Superior temporal gyrus (tissue), 1 donor: ENCODE measurements at regions not wholly inside any gene's neighbourhood (a gene's known extent, or its start where the extent isn't known, plus 50 kb on each side); places are given as distances from the start of the nearest gene placed in this dataset.

Source experiments
- DNase-seq: peaks from one replicate; pipeline ENCODE4 v3.0.0-alpha.2; 2016; ENCODE audit errors: extremely low spot score

DNA sequence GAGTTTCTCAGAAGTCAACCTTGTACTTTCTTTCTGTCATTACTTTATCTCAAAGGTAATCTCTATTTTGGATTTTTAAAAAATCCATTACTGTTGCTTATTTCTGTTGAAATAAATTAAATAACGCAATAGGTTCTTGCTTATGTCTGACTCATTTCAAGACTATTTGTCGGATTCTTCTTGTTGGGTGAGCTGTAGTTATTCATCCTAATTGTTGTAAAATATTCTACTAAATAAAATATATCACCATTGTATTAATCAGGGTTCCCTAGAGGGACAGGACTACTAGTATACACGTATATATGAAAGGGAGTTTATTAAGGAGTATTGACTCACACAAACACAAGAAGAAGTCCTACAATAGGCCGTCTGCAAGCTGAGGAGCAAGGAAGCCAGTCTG is 403.9 kb upstream of the CYRIA start:
- no peak for DNase-seq

DNA sequence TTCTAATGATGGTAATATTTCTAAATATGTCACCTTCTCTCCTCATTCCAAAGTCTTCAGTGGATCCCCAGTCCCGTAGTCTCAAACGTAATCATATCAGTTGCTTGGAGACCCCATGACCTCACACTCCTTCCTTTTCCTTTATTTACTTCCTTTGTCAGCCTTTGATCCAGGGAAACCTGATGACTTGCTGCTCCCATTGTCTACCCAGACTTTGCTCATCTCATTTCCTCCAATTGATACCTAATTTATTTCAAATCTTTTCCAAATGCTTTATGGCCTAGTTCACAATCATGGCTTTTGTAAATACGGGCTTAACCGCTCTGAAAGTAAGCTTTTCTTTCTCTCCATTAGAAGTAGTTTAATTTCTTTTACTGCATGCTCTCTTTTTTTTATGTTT is 402.4 kb upstream of the CYRIA start:
- no peak for DNase-seq

DNA sequence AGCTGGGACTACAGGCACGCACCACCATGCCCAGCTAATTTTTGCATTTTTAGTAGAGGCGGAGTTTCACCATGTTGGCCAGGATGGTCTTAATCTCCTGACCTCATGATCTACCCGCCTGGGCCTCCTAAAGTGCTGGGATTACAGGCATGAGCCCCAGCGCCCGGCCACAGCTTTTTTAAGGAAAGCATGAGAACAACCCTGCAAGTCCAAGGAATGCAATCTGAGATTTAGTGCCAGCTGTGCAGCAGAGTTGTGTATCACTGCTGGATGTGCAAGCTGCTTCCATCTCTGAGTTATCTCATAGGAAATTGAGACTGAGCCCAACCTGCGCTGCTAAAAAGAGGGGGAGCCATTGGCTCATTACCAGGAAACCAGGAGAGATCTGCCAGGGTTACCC is 399.9 kb upstream of the CYRIA start:
- no peak for DNase-seq

DNA sequence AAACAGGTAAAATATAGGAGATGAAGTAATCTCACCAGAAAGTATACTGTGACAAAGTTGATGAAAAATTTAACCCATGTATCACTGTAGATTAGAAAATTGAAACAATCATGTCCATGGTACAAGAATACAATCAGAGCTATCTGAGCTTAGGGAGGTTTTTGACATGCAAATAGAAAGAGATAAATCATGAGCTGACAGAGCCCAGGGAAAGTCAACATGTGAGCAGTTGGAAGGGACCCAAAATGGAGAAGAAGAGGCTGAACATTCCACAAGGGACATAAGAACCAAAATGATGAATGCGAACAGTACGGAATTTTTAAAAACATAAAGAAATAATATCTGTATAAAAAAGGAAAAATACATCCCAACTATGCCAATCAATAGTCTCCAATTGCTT is 395.4 kb upstream of the CYRIA start:
- DNase-seq: no peak

DNA sequence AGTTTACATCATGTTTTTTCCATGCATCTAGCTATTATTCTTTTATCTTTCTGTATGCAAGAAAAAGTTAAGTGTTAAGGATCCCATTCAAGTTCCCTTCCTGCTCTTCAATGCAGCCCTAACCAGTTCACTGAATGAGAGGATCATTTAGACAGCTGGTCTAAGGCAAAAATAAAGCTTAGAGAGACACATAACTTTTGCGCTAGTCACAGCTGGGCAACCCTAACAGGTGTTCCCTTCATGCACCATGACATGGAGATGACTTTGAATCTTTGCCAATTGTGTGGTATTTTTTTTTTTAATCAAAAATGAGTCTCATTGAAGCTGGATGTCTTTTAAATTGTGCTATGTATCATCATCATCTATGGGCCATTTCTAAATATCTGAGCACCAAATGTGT is 393.8 kb upstream of the CYRIA start:
- no peak for DNase-seq

DNA sequence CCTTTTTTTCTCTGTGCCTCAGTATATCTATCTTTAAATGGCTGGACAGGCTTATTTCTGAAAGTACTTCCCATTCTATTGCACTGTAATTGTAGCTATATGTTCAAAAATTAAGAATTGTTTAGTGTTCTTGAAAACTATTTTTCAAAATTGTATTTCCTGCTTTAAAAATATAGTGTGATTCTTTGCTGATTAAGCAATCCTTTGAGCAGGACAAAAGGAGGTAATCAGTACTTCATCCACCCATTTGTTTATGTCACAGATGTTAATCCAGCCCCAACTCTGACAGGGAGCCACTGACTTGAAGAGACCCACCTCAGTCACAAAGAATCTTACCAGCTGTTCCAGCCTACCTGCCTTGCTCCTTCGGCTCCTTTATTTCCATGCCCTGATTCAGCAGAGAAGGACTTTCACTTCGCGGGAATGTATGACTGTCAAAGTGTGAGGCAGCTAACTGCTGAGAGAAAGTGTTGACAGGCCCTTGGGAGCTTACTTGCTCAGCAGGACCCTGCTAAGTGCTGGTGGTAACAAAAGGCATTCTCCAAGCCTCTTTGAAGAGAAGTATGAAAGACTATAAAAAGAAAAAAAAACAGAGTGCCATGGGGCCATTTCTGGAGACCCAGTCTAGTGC is 393.3 kb upstream of the CYRIA start:
- no peak for DNase-seq

DNA sequence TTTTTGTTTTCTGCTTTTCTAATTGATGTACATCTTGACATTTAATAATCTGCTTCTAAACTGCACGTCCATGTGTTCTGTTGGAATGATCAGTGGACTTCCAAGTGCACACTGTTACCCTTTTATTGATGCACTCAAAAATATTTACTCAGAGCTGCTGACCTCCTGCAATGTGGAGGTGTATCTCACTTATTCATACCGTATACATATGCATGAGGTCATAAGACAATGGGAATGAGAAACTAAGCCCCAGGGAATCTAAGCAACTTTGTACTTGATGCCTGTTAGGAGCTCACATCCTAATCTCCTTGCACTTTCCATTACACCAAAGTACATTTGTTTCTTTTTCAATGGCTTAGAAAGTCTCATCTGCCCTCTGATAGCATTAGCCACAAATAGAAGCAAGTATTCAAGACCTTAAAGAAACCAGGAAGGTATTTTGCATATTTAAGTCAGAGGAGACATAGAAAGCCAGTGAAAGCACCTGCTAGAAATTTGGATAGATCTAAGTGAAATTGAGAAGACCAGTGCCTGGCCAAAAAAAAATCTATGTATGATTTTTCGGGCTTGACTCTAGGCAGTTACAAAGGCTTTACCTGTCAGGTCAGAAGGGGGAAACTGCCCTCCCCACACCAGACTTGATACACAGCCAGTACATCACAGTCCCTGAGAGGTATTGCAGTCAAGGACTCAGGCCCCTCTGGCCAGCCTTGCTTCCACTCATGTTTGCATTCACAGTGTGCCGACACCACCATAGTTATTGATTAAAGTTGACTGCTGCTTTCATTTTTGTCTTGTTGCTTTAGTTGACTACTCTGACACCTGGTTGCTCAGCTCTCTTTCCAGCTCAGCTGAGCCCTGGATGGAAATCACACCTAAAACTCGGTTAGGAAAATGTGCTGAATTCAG is 391.7 kb upstream of the CYRIA start:
- DNase-seq: no peak

DNA sequence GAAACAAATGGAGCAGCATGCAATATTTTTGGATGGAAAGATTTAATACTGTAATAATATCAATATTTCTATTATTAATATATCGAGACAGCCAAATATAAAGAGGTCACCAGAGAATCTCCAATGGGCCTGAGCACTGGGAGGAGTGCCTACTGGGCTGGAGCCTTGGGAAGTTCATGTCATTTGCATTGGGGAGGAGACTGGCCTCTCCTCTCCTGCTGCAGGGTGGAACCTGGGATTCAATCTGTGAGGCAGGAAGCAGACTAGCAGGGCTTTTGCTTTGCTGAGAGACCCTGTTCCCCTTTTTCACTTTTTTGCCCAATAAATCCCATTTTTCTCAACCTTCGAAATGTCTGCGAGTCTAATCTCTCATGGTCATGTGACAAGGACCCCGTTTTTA is 390.6 kb upstream of the CYRIA start:
- no peak for DNase-seq

DNA sequence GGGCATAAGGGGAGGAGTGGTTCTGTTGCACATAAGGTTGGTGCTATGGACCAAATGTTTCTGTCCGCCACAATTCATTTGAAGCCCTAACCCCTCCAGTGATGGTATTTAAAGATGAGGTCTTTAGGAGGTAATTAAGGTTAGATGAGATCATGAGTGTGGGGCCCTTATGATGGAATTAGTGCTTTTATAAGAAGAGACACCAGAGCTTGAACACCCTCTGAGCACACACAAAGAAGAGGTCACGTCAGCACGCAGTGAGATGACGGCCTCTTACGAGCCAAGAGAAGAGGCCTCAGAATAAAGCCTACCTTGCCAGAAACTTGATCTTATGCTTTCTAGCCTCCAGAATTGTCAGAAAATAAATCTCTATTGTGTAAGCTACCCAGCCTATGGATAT is 386.4 kb upstream of the CYRIA start:
- DNase-seq: no peak

DNA sequence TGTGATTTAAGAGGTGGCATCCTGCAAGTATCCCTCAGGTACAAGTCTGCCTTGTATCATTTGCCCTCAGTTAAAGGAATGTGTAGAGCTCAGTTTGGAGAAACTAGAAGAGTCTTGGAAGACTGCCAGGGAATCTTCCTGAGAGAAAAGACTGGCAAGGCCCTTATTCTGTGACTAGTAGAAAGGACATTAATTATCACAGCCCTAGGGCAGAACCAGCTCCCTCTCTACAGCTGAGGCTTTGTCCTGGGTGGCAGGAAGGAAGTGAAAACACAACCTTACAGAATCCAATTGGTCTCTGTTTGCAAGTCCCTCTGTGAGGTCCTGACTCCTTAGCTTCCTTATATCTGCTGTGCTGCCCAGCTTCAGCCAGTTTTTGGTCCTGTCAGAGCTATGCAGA is 385.9 kb upstream of the CYRIA start:
- DNase-seq: no peak

DNA sequence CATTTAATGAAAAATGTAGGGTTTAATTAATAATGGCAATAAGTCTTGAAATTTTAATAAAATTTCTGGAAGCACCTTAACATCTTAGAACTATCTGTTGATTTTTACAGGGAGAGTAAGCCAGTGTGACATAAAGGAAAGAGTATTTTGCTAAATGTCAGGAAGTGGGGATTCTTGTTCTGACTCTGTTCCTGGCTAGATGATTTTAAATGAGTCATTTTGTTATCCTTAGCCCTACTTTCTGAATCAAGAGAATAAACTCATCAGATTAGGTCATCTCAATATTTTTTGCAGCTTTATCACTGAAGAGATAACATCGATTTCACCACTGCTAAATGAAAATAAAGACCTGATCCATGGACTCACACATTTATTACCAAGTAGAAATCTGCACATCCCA is 377.5 kb upstream of the CYRIA start:
- no peak for DNase-seq

DNA sequence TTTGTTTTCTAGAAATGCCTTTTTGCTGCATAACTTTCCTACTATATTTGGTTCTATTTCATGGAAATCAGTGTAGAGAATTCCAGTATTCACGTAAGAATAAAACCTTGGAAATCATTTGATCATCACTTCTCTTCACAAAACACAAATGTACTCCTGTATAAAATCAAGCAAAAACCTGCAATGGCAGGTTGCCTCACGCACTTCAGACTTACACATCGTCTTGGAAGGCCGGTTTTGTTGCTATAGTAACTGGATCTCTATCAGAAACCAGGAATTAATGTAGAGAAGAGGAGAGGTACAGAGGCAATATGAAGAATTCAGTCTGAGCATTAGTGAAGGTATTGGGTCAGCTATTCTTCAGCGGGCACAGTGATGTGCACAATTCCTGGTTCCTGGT is 370.7 kb upstream of the CYRIA start:
- peak; percentile 18 for DNase-seq

DNA sequence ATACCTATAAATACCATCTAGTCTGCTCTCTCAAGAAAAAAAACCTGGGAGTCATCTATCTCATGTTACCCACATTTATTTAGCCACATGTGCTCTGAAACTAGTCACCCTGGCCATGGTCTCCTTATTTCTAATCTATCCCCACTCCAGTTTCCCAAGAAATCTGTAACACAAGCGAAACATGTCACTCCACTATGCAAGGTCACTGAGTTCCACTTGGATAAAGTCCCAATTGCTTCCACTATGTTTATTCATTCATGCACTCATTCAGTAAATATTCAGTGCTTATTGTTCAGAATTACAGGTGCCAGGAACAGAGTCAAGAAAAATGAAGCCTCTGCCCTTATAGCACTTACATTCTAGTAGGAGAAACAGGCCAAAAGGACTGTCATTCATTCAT is 369.4 kb upstream of the CYRIA start:
- DNase-seq: no peak

DNA sequence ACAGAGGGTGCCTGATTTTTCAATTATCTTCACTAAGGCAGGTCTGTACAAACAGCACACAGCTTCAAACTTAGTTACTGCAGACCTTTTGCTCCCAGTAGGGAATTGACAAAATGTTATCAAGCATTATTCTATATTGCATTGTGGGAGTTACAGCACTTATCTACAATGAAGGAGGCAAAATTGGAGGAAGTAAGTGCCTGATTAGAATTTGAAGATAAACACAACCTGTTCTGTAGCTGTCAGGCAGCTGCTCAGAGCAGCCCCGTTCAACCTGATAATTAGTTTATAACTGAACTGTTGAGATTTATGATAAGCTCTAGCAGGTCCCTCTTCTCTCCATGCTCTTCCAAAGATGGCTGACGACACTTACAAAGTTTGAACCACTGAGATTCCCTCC is 364.4 kb upstream of the CYRIA start:
- DNase-seq: no peak

DNA sequence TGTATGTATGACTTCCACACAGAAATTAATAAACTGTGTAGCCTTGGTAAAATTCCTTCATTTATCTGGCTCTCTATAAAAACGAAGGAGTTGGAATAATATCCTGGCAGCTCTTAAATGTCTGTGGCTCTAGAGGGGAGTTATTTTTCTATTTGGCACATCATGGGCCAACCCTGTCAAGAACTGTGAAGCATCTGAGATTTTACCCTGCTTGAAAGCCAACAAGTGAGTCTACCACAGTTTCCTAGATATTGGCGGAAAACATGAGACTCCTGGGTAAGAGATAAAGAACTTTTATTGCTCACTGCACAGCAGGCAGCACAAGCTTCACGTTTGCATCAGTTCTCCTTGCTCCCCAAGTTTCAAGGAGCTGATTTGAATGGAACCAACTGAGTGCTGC is 346.7 kb upstream of the CYRIA start:
- DNase-seq: no peak

DNA sequence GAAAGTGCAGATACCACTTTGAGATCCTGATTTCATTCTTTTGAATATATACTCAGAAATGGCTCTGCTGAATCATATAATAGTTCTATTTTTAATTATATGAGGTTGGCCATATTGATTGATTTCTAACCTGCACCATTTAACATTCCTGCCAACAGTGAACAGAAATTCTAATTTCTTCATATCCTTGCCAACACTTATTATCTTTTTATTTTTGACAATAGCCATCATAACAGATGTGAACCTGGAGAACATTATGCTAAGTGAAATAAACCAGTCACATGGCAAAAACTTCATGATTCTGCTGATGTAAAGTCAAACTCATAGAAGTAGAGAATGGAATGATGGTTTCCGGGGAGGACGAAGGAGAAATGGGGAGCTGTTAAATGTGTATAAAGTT is 344.5 kb upstream of the CYRIA start:
- no peak for DNase-seq

DNA sequence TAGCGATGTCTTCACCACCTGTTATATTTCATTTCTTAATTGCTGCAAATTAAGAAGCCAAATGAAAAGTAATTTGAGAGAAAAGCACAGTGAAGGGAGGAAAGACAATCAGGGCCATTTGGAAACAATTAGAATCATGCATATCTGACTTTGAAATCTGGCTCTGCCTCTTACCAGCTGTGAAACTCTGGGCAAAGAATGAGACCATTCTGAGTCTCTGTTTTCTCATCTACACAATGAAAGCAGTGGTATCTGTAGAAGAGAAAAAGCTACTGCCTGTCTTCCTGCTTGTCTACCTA is 334.5 kb upstream of the CYRIA start:
- no peak for DNase-seq

DNA sequence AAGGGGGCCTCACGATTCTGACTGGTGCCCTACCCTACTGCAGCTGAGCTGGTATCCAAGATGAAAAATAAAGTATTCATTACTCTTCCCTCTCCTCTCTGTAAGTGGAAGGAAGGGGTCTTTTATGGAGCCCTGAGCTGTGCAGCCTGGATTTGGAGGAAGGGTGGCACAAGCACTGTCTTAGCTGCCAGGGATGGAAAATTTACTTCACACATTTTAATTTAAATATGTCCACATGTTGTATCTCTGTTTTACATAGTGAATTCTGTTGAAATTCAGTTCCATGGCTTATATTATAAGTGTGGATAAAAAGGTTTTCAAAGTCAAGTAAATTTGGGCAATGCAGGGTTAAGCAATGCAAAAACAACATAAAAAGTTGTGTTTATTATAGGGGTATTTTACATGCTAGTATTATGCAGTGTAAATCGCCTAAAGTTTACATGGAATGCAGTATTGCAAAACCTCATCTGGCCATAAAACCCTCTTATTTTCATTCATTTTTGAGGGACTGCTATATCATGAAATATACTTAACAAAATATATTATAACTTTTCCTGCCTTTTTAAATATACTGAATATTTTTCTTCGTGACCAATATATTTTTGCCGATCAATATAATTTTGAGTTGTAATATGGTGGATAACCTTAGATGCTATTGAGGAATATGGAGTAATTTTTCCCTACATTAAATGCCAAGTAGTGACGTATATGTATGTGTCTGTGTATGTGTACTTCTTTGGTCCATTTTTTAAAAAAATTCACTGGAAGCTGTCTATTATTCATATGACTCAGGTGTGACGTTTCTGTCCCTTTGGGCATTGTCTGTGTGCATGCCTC is 333.9 kb upstream of the CYRIA start:
- DNase-seq: no peak

DNA sequence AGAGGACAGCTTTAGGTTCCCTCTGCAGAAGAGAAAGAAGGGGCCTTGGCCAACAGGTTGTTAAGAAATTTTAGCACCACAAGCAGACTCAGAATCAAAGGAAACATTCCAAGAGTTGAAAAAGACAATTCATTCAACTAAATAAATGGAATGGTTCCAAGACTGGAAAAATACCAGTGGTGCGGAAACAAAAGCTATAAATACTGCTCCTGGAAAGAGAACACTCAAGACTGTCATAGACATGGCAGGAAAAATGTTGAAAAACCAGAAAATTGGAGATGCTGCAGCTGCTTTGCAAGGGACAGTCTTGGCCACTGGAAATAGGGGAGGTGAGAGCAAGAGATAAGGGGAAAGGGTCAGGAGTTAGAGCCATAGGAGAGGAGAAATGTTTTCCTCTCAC is 312.7 kb upstream of the CYRIA start:
- DNase-seq: peak; percentile 73

DNA sequence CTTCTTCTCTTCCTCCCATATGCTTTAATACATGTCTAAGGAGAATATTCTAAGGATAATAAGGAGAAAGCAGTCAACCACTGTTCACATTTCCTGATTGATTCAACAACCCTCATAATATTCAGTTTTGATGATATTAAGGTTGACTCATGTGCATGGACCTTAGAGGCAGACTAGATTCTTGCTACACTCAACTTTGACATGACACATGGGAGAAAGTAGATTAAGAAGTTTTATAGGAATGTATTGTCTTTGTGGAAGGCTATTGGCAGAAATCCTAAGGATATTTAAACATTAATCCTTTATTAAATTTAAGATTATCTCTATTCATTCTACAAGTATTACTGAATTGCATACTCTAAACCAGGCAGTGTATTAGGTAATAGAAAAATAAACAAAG is 309.1 kb upstream of the CYRIA start:
- DNase-seq: no peak

DNA sequence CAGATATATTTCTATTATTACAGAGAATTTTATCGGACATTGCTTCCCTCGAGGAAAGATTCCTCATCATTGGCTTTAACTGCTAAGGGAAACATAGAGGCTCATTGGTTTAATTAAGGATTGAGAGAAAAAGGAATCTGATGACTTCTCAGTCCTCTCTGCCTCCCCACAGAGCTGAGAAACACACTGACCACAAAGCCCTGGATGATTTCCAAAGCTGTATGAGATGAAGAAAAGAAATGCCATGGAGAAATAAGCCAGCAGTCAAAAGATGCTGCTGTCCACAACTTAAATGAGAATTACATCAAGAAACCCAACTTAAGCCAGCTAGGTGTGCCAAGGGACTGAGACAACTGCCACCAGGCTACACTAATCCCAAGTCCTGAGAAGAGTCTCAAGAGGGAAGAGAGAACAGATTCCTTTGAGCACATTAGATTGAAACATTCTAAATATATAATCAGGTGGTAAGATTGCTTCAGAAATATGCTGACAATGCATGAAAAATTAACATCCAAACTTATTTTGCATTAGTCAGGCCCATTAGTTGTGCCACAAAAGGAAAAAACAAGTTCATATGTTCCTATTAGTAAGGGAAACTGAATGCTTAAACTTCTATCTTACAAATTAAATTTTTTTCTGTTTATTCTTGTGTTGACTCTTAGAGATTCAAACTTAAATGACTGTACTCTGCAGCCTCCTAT is 308.1 kb upstream of the CYRIA start:
- DNase-seq: no peak

DNA sequence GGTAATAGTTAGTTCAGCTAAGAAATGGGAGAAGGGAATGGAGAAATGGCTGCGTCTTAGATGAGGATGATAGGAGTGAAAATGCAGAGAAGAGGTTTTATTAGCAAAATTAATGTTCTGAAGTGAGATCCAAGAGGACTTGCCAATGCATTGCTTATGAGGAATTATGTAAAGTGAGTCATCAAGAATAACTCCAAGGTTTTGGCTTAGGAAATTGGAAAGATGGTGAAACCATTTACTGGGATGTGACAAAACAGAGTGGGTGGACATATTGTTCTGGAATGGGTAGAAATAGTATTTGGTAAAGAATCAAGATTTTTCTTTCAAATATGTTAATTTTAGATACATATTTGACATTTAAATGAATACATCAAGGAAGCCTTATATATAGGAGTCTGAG is 306.6 kb upstream of the CYRIA start:
- no peak for DNase-seq
